ENCODE measurements at regions not wholly inside any gene's neighbourhood (a gene's known extent, or its start where the extent isn't known, plus 50 kb on each side); places are given as distances from the start of the nearest gene placed in this dataset.

- Mint-ChIP-seq H3K4me3 (ENCODE audit: unreplicated experiment) (no peak overlapping the region), H3K9me3 (ENCODE audit: unreplicated experiment) (no peaks in the 10 kb centered on the region), H3K27me3 (ENCODE audit: unreplicated experiment) (no peaks in the 10 kb centered on the region), H3K27ac (ENCODE audit: unreplicated experiment) (no peak overlapping the region), H3K4me1 (ENCODE audit: unreplicated experiment) (no peaks in the 10 kb centered on the region), H3K36me3 (ENCODE audit: low read depth, unreplicated experiment) (no peaks in the 10 kb centered on the region)
- no peak for DNase-seq (ENCODE audit: low spot score)
- TF ChIP-seq CTCF (IDR thresholded peaks at IDR 0.05; ENCODE audit: unreplicated experiment) = no peak
Observed at GRCh38 chr5:86983208-86983607, 284.5 kb upstream of the RASA1 start.

- H3K4me3 Mint-ChIP-seq (ENCODE audit: unreplicated experiment) = no peak overlapping the region
- no peak overlapping the region for H3K27ac Mint-ChIP-seq (ENCODE audit: unreplicated experiment)
- no peaks in the 10 kb centered on the region for H3K27me3 Mint-ChIP-seq (ENCODE audit: unreplicated experiment)
- DNase-seq (ENCODE audit: low spot score) = no peak
- no peaks in the 10 kb centered on the region for H3K4me1 Mint-ChIP-seq (ENCODE audit: unreplicated experiment)
- H3K9me3 Mint-ChIP-seq (ENCODE audit: unreplicated experiment) = no peaks in the 10 kb centered on the region
- H3K36me3 Mint-ChIP-seq (ENCODE audit: low read depth, unreplicated experiment) = no peaks in the 10 kb centered on the region
- no peak for TF ChIP-seq CTCF (IDR thresholded peaks at IDR 0.05; ENCODE audit: unreplicated experiment)
Observed at GRCh38 chr5:86986837-86987236, 280.8 kb upstream of the RASA1 start.

GRCh38 chr5:86997516-86997915 lies 270.2 kb upstream of the RASA1 start:
- H3K9me3 Mint-ChIP-seq (ENCODE audit: unreplicated experiment) = no peaks in the 10 kb centered on the region
- TF ChIP-seq CTCF (IDR thresholded peaks at IDR 0.05; ENCODE audit: unreplicated experiment) = no peak
- DNase-seq (ENCODE audit: low spot score) = no peak
- no peaks in the 10 kb centered on the region for H3K36me3 Mint-ChIP-seq (ENCODE audit: low read depth, unreplicated experiment)
- no peak overlapping the region for H3K27ac Mint-ChIP-seq (ENCODE audit: unreplicated experiment)
- H3K4me3 Mint-ChIP-seq (ENCODE audit: unreplicated experiment) = no peak overlapping the region
- H3K27me3 Mint-ChIP-seq (ENCODE audit: unreplicated experiment) = no peaks in the 10 kb centered on the region
- no peaks in the 10 kb centered on the region for H3K4me1 Mint-ChIP-seq (ENCODE audit: unreplicated experiment)

GRCh38 chr5:86999951-87000350 lies 267.7 kb upstream of the RASA1 start:
- Mint-ChIP-seq H3K36me3 (ENCODE audit: low read depth, unreplicated experiment) (no peaks in the 10 kb centered on the region), H3K9me3 (ENCODE audit: unreplicated experiment) (no peaks in the 10 kb centered on the region), H3K4me1 (ENCODE audit: unreplicated experiment) (no peaks in the 10 kb centered on the region), H3K27me3 (ENCODE audit: unreplicated experiment) (no peaks in the 10 kb centered on the region), H3K27ac (ENCODE audit: unreplicated experiment) (no peak overlapping the region), H3K4me3 (ENCODE audit: unreplicated experiment) (no peak overlapping the region)
- no peak for DNase-seq (ENCODE audit: low spot score)
- no peak for TF ChIP-seq CTCF (IDR thresholded peaks at IDR 0.05; ENCODE audit: unreplicated experiment)

GRCh38 chr5:87002485-87002884 lies 265.2 kb upstream of the RASA1 start:
- Mint-ChIP-seq H3K36me3 (ENCODE audit: low read depth, unreplicated experiment) (no peaks in the 10 kb centered on the region), H3K27ac (ENCODE audit: unreplicated experiment) (no peak overlapping the region), H3K27me3 (ENCODE audit: unreplicated experiment) (no peaks in the 10 kb centered on the region), H3K4me1 (ENCODE audit: unreplicated experiment) (no peaks in the 10 kb centered on the region), H3K9me3 (ENCODE audit: unreplicated experiment) (no peaks in the 10 kb centered on the region), H3K4me3 (ENCODE audit: unreplicated experiment) (no peak overlapping the region)
- TF ChIP-seq CTCF (IDR thresholded peaks at IDR 0.05; ENCODE audit: unreplicated experiment) = no peak
- no peak for DNase-seq (ENCODE audit: low spot score)

All from endothelial cell (in vitro differentiated cells).